ENCODE measurements at regions not wholly inside any gene's neighbourhood (a gene's known extent, or its start where the extent isn't known, plus 50 kb on each side); places are given as distances from the start of the nearest gene placed in this dataset.

GRCh38 chr10:10365676-10366075 lies 652.0 kb upstream of the CELF2 start:
- BruUV-seq (replicated peaks), result no TSS peak
- no CpG with 5 or more reads among the region's 3 CpGs for WGBS, 2 experiments (ENCODE audit: extremely low coverage in 2 of 2, insufficient read length in 1 of 2)

More at GRCh38 chr10:10365676-10366075, 652.0 kb upstream of the CELF2 start:
- Histone ChIP-seq H3K9me3 (ENCODE audit: control insufficient read depth, insufficient read depth, low read length) (no peaks in the 10 kb centered on the region), H3K27me3 (ENCODE audit: control insufficient read depth, insufficient read depth, low read length) (no peaks in the 10 kb centered on the region), H2AK9ac (replicated peaks; ENCODE audit: low read depth, low read length, poor library complexity) (no peak overlapping the region), H4K20me1 (ENCODE audit: insufficient read depth, low read length) (no peaks in the 10 kb centered on the region), H3K4me3 (ENCODE audit: insufficient read depth, low read depth, low read length) (no peak overlapping the region), H2BK120ac (ENCODE audit: low read depth, low read length) (no peak overlapping the region), H3K9ac (ENCODE audit: low read depth, low read length) (no peak overlapping the region), H2AFZ (replicated peaks; ENCODE audit: low read length, poor library complexity) (no peak overlapping the region), H3K4me1 (ENCODE audit: control insufficient read depth, insufficient read depth, low read length) (no peaks in the 10 kb centered on the region), H3K4ac (ENCODE audit: low read depth, low read length) (no peak overlapping the region), H3K36me3 (ENCODE audit: control insufficient read depth, insufficient read depth, low read length) (no peaks in the 10 kb centered on the region), H3K18ac (ENCODE audit: low read depth, low read length) (no peak overlapping the region), H3K23ac (ENCODE audit: low read depth, low read length) (no peak overlapping the region), H3K4me2 (ENCODE audit: low read depth, low read length) (no peak overlapping the region), H3K27ac (ENCODE audit: insufficient read depth, low read length) (no peak overlapping the region), H3K9me1 (ENCODE audit: insufficient read depth, low read length) (no peaks in the 10 kb centered on the region), H2AK5ac (ENCODE audit: low read depth, low read length) (no peak overlapping the region), H3K56ac (ENCODE audit: extremely low read depth, insufficient read depth, low read length) (no peak overlapping the region), H3K14ac (replicated peaks; ENCODE audit: low read depth, low read length) (no peak overlapping the region), H2BK5ac (ENCODE audit: low read depth, low read length, poor library complexity, severe bottlenecking) (no peak overlapping the region), H3K79me1 (ENCODE audit: low read depth in 1 of 2, low read length in 2 of 2) (no peaks in the 10 kb centered on the region), H4K5ac (ENCODE audit: low read depth, low read length) (no peak overlapping the region), H4K8ac (ENCODE audit: low read depth in 2 of 2, low read length in 2 of 2) (no peak overlapping the region), H2BK20ac (ENCODE audit: low read depth, low read length) (no peak overlapping the region), H4K91ac (ENCODE audit: insufficient read depth, low read depth, low read length) (no peak overlapping the region), H2BK15ac (ENCODE audit: low read depth, low read length) (no peak overlapping the region)
- in situ Hi-C loops (cut with MboI; ENCODE audit: low sequenced_read_pairs) (no loop called here), intact Hi-C loops (cut with micrococcal nuclease) (no loop called here), dilution Hi-C loops (cut with HindIII; ENCODE audit: low sequenced_read_pairs, unreplicated experiment) (no loop called here)
- ATAC-seq (ENCODE audit: low read depth) (no peak), DNase-seq (no peak)
- ChIA-PET CTCF (no interaction called here), POLR2A (ENCODE audit: unreplicated experiment) (no interaction called here)
- no peak for TF ChIP-seq CTCF (conservative IDR thresholded peaks at IDR 0.05; ENCODE audit: low read depth, low read length)
- no peak for TF ChIP-seq CHD1 (IDR thresholded peaks at IDR 0.05; ENCODE audit: low read depth, low read length)
- no peak for TF ChIP-seq RCOR1 (IDR thresholded peaks at IDR 0.05; ENCODE audit: insufficient replicate concordance, low read length)
- no peak for TF ChIP-seq MAFK (IDR thresholded peaks at IDR 0.05; ENCODE audit: low read depth, low read length)
- no peak for TF ChIP-seq RFX5 (IDR thresholded peaks at IDR 0.05; ENCODE audit: low read depth, low read length)
- TF ChIP-seq FOS (IDR thresholded peaks at IDR 0.05; ENCODE audit: low read depth, low read length), result no peak
- no peak for TF ChIP-seq MXI1 (IDR thresholded peaks at IDR 0.05; ENCODE audit: borderline replicate concordance, low read depth, low read length)
- TF ChIP-seq NFE2L2 (IDR thresholded peaks at IDR 0.05; ENCODE audit: low read depth, low read length), result no peak
- TF ChIP-seq SMC3 (IDR thresholded peaks at IDR 0.05; ENCODE audit: low read depth, low read length), result no peak
- no peak for TF ChIP-seq CEBPB (IDR thresholded peaks at IDR 0.05; ENCODE audit: low read depth, low read length)
- no peak for TF ChIP-seq RAD21 (IDR thresholded peaks at IDR 0.05; ENCODE audit: low read length)
- no peak for TF ChIP-seq MAZ (IDR thresholded peaks at IDR 0.05; ENCODE audit: borderline replicate concordance, low read depth, low read length)
- no peak for TF ChIP-seq USF2 (IDR thresholded peaks at IDR 0.05; ENCODE audit: low read depth, low read length)
- no peak for TF ChIP-seq ELK1 (IDR thresholded peaks at IDR 0.05; ENCODE audit: borderline replicate concordance, low read depth, low read length)
- TF ChIP-seq POLR2A (IDR thresholded peaks at IDR 0.05; ENCODE audit: low read depth, low read length), result no peak
- TF ChIP-seq BHLHE40 (IDR thresholded peaks at IDR 0.05; ENCODE audit: low read depth, low read length), result no peak

All from IMR-90 (cell line).